Activated T-helper 1 cell treated with Interleukin-2 at 50 U/mL for 16 hours (primary cell): ENCODE measurements at regions not wholly inside any gene's neighbourhood (a gene's known extent, or its start where the extent isn't known, plus 50 kb on each side); places are given as distances from the start of the nearest gene placed in this dataset.

ENCODE experiments used
- DNase-seq: peaks from one replicate; pipeline ENCODE4 v3.0.0-alpha.2; 2020; ENCODE audit warnings: low read depth

GRCh38 chr7:16136896-16137295, 284.4 kb downstream of the CRPPA start:
- DNase-seq = no peak

GRCh38 chr7:16135658-16136057, 285.7 kb downstream of the CRPPA start:
- no peak for DNase-seq

- no peak for DNase-seq
Observed at GRCh38 chr7:16130111-16131110, 290.9 kb downstream of the CRPPA start.

GRCh38 chr7:16129431-16130110, 291.8 kb downstream of the CRPPA start:
- no peak for DNase-seq

- no peak for DNase-seq
Observed at GRCh38 chr7:16123117-16123770, 298.1 kb downstream of the CRPPA start.

- no peak for DNase-seq
Observed at GRCh38 chr7:16121876-16122390, 299.4 kb downstream of the CRPPA start.

GRCh38 chr7:16115374-16115773, 306.0 kb downstream of the CRPPA start:
- no peak for DNase-seq

- DNase-seq = no peak
Observed at GRCh38 chr7:16114633-16115032, 306.7 kb downstream of the CRPPA start.

GRCh38 chr7:16114071-16114470, 307.3 kb downstream of the CRPPA start:
- DNase-seq = no peak

- DNase-seq = no peak
Observed at GRCh38 chr7:16113058-16113457, 308.3 kb downstream of the CRPPA start.

GRCh38 chr7:16106869-16107268, 314.5 kb downstream of the CRPPA start:
- DNase-seq = no peak

- DNase-seq = no peak
Observed at GRCh38 chr7:16106300-16106699, 315.0 kb downstream of the CRPPA start.

- DNase-seq = no peak
Observed at GRCh38 chr7:16099302-16099849, 322.0 kb downstream of the CRPPA start.

GRCh38 chr7:16098585-16099179, 322.7 kb downstream of the CRPPA start:
- no peak for DNase-seq

GRCh38 chr7:16098058-16098457, 323.3 kb downstream of the CRPPA start:
- DNase-seq = no peak

GRCh38 chr7:16095171-16095950, 326.0 kb downstream of the CRPPA start:
- DNase-seq = no peak

GRCh38 chr7:16094651-16095050, 326.7 kb downstream of the CRPPA start:
- DNase-seq = no peak

GRCh38 chr7:16092711-16093110, 328.6 kb downstream of the CRPPA start:
- DNase-seq = no peak

- DNase-seq = no peak
Observed at GRCh38 chr7:16091701-16092310, 329.5 kb downstream of the CRPPA start.

- no peak for DNase-seq
Observed at GRCh38 chr7:16089801-16090200, 331.5 kb downstream of the CRPPA start.
